Endothelial cell (in vitro differentiated cells): ENCODE measurements at regions not wholly inside any gene's neighbourhood (a gene's known extent, or its start where the extent isn't known, plus 50 kb on each side); places are given as distances from the start of the nearest gene placed in this dataset.

Experiments
- DNase-seq: peaks from one replicate; pipeline ENCODE4 v3.0.0; 2021; ENCODE audit warnings: low spot score
- H3K27ac Mint-ChIP-seq: one replicate; pipeline ENCODE4 v1.8.0; 2021; ENCODE audit warnings: mixed read lengths, inconsistent platforms; ENCODE audit not compliant: unreplicated experiment
- H3K27me3 Mint-ChIP-seq: one replicate; pipeline ENCODE4 v1.8.0; 2021; ENCODE audit warnings: mild to moderate bottlenecking, moderate library complexity, mixed read lengths, inconsistent platforms; ENCODE audit not compliant: unreplicated experiment
- H3K36me3 Mint-ChIP-seq: one replicate; pipeline ENCODE4 v1.8.0; 2021; ENCODE audit warnings: mild to moderate bottlenecking, low read depth, mixed read lengths, inconsistent platforms; ENCODE audit not compliant: unreplicated experiment
- H3K4me1 Mint-ChIP-seq: one replicate; pipeline ENCODE4 v1.8.0; 2021; ENCODE audit warnings: mild to moderate bottlenecking, mixed read lengths, inconsistent platforms; ENCODE audit not compliant: unreplicated experiment
- H3K4me3 Mint-ChIP-seq: one replicate; pipeline ENCODE4 v1.8.0; 2021; ENCODE audit warnings: mild to moderate bottlenecking, mixed read lengths, inconsistent platforms; ENCODE audit not compliant: unreplicated experiment
- H3K9me3 Mint-ChIP-seq: one replicate; pipeline ENCODE4 v1.8.0; 2021; ENCODE audit warnings: mixed read lengths, inconsistent platforms; ENCODE audit not compliant: unreplicated experiment
- CTCF ChIP-seq: fragments of 200-600 bp; sonication (generic); IDR thresholded peaks from one replicate; pipeline ENCODE4 v1.5.0; 2021; ENCODE audit warnings: antibody characterized with exemption; ENCODE audit not compliant: unreplicated experiment

- no peaks in the 10 kb centered on the region for H3K4me1 Mint-ChIP-seq
- H3K27me3 Mint-ChIP-seq = peaks cover 1% of the 10 kb centered on the region
- H3K27ac Mint-ChIP-seq = no peak overlapping the region
- no peak for TF ChIP-seq CTCF
- no peak overlapping the region for H3K4me3 Mint-ChIP-seq
- H3K36me3 Mint-ChIP-seq = no peaks in the 10 kb centered on the region
- DNase-seq = no peak
- no peaks in the 10 kb centered on the region for H3K9me3 Mint-ChIP-seq
These were observed 546.0 kb downstream of the ZNF804A start for GRCh38 chr2:185144159-185144919.

- no peaks in the 10 kb centered on the region for H3K9me3 Mint-ChIP-seq
- no peak overlapping the region for H3K4me3 Mint-ChIP-seq
- H3K36me3 Mint-ChIP-seq = no peaks in the 10 kb centered on the region
- H3K4me1 Mint-ChIP-seq = no peaks in the 10 kb centered on the region
- no peak for TF ChIP-seq CTCF
- H3K27me3 Mint-ChIP-seq = peaks cover 1% of the 10 kb centered on the region
- no peak overlapping the region for H3K27ac Mint-ChIP-seq
- no peak for DNase-seq
These were observed 547.2 kb downstream of the ZNF804A start for GRCh38 chr2:185145316-185146121.

GRCh38 chr2:185147361-185147760 is 549.0 kb downstream of the ZNF804A start:
- DNase-seq = no peak
- Mint-ChIP-seq H3K27ac (no peak overlapping the region), H3K4me1 (no peaks in the 10 kb centered on the region), H3K27me3 (peaks cover 1% of the 10 kb centered on the region), H3K36me3 (no peaks in the 10 kb centered on the region), H3K9me3 (no peaks in the 10 kb centered on the region), H3K4me3 (no peak overlapping the region)
- TF ChIP-seq CTCF = no peak

- DNase-seq = no peak
- Mint-ChIP-seq H3K27me3 (peaks cover 1% of the 10 kb centered on the region), H3K4me1 (no peaks in the 10 kb centered on the region), H3K4me3 (no peak overlapping the region), H3K36me3 (no peaks in the 10 kb centered on the region), H3K27ac (no peak overlapping the region), H3K9me3 (no peaks in the 10 kb centered on the region)
- no peak for TF ChIP-seq CTCF
These were observed 553.9 kb downstream of the ZNF804A start for GRCh38 chr2:185152186-185152585.

- no peaks in the 10 kb centered on the region for H3K36me3 Mint-ChIP-seq
- no peak for DNase-seq
- H3K27me3 Mint-ChIP-seq = no peaks in the 10 kb centered on the region
- H3K4me1 Mint-ChIP-seq = no peaks in the 10 kb centered on the region
- no peaks in the 10 kb centered on the region for H3K9me3 Mint-ChIP-seq
- H3K27ac Mint-ChIP-seq = no peak overlapping the region
- no peak overlapping the region for H3K4me3 Mint-ChIP-seq
- no peak for TF ChIP-seq CTCF
These were observed 563.4 kb downstream of the ZNF804A start for GRCh38 chr2:185161701-185162100.
